Tibial nerve (tissue), 4 donors: ENCODE measurements at regions not wholly inside any gene's neighbourhood (a gene's known extent, or its start where the extent isn't known, plus 50 kb on each side); places are given as distances from the start of the nearest gene placed in this dataset.

Experiments used
- DNase-seq, 2 donors: peaks; one replicate each; pipeline ENCODE4 v3.0.0-alpha.2; 2019; ENCODE audit warnings: low spot score in 2 of 2
- H3K27ac ChIP-seq, 4 donors: fragments of 200-600 bp; sonication (generic) in 3 of 4; one replicate each; pipeline ENCODE4 v1.5.1; 2017 to 2019; ENCODE audit warnings: mild to moderate bottlenecking in 1 of 4
- H3K27me3 ChIP-seq, 2 donors: fragments of 200-600 bp; sonication (generic) in 1 of 2; one replicate each; pipeline versions ENCODE4 v1.5.1 to v1.6.0; 2017 to 2019
- H3K36me3 ChIP-seq, 3 donors: fragments of 200-600 bp; sonication (generic); one replicate each; pipeline ENCODE4 v1.5.1; 2018 to 2019
- H3K4me1 ChIP-seq, 4 donors: fragments of 200-600 bp; sonication (generic) in 3 of 4; one replicate each; pipeline ENCODE4 v1.5.1; 2017 to 2019
- H3K4me3 ChIP-seq, 4 donors: fragments of 200-600 bp; sonication (generic) in 3 of 4; one replicate each; pipeline ENCODE4 v1.5.1; 2017 to 2019; ENCODE audit warnings: mild to moderate bottlenecking in 1 of 4, moderate library complexity in 1 of 4
- H3K9me3 ChIP-seq, 4 donors: fragments of 200-600 bp; sonication (generic) in 3 of 4; one replicate each; pipeline ENCODE4 v1.5.1; 2017 to 2019
- EP300 ChIP-seq, 2 donors: sonication (generic); formaldehyde crosslinking; IDR thresholded peaks; one replicate each; pipeline ENCODE4 v1.6.1; 2017; ENCODE audit warnings: antibody characterized with exemption in 2 of 2, mild to moderate bottlenecking in 1 of 2
- POLR2A ChIP-seq, 2 donors: fragments of 450-650 bp; IDR thresholded peaks; one replicate each; pipeline ENCODE4 v1.6.1; 2017; ENCODE audit warnings: antibody characterized with exemption in 2 of 2, mild to moderate bottlenecking in 2 of 2, moderate library complexity in 2 of 2
- WGBS, 2 donors: methylation state at CpG; one replicate each; pipeline ENCODE4 v1.1.5; 2018; 5-methylcytosine and 5-hydroxymethylcytosine counted together
- TF ChIP-seq, protein P1 (sequence below), 5 experiments: fragments of 200-600 bp in 3 of 5; fragments of 450-650 bp in 2 of 5; sonication (generic) in 3 of 5; IDR thresholded peaks; one replicate each; pipeline ENCODE4 v1.5.1; 2016 to 2019; ENCODE audit warnings: antibody characterized with exemption in 5 of 5, mild to moderate bottlenecking in 3 of 5, moderate library complexity in 2 of 5

DNA sequence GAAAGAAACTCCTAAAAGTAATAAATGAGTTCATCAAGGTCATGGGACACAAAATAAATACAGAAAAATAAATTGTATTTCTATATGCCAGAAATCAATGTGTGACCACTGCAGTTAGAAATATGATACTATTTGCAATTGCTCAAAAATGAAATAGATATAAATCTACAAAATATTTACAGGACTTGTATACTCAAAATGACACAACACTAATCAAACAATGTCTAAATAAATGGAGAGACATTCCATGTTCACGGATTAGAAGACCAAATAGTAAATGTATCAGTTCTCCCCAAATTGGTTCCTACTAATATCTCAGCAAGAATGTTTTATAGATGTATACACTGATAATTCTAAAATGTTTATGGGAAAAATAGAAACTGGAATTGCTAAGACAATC is 345.3 kb downstream of the NR2F1-AS1 start:
- no peak overlapping the region for H3K27ac ChIP-seq
- H3K36me3 ChIP-seq = no peaks in the 10 kb centered on the region
- 91 to 94% methylated on average over 1 of the region's 1 CpG for WGBS, 2 donors
- no peak overlapping the region for H3K4me3 ChIP-seq
- no peak for DNase-seq
- H3K27me3 ChIP-seq = no peaks in the 10 kb centered on the region
- no peaks in the 10 kb centered on the region for H3K4me1 ChIP-seq
- TF ChIP-seq POLR2A (IDR thresholded peaks at IDR 0.05) = no peak
- TF ChIP-seq, protein P1, sequence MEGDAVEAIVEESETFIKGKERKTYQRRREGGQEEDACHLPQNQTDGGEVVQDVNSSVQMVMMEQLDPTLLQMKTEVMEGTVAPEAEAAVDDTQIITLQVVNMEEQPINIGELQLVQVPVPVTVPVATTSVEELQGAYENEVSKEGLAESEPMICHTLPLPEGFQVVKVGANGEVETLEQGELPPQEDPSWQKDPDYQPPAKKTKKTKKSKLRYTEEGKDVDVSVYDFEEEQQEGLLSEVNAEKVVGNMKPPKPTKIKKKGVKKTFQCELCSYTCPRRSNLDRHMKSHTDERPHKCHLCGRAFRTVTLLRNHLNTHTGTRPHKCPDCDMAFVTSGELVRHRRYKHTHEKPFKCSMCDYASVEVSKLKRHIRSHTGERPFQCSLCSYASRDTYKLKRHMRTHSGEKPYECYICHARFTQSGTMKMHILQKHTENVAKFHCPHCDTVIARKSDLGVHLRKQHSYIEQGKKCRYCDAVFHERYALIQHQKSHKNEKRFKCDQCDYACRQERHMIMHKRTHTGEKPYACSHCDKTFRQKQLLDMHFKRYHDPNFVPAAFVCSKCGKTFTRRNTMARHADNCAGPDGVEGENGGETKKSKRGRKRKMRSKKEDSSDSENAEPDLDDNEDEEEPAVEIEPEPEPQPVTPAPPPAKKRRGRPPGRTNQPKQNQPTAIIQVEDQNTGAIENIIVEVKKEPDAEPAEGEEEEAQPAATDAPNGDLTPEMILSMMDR (IDR thresholded peaks at IDR 0.05) = no peak
- no peak for TF ChIP-seq EP300 (IDR thresholded peaks at IDR 0.05)
- H3K9me3 ChIP-seq = no peaks in the 10 kb centered on the region

DNA sequence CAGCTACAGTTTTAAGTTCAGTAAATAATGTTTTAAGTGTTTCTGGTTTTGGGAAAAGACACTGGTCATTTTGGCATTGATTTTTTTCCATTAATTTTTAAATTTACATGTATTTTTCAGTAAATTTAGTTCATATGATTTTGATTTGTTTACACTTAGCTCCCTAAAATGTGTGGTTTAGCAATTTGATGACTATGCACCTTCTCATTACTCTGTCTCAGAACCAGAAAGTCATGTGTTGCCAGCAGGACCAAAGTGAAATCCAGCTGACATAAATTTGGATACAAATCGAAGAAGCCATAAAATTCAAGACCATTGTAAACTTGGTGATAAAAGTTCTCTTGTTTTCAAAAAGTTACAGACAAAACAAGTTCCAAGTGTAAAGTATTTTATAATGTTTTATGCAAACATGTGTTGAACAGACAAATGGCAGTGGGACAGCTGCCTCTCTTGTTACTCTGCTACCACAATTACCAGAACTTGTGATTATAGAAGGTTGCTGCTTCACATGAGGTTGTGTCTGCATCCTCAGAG is 354.8 kb downstream of the NR2F1-AS1 start:
- Histone ChIP-seq H3K36me3 (no peaks in the 10 kb centered on the region), H3K27me3 (no peaks in the 10 kb centered on the region), H3K4me1 (peaks cover 0 to 7% (median 0%) of the 10 kb centered on the region in 4 donors), H3K4me3 (no peak overlapping the region), H3K27ac (no peak overlapping the region), H3K9me3 (no peaks in the 10 kb centered on the region)
- TF ChIP-seq POLR2A (IDR thresholded peaks at IDR 0.05) (no peak), EP300 (IDR thresholded peaks at IDR 0.05) (no peak)
- TF ChIP-seq, protein P1 (IDR thresholded peaks at IDR 0.05) = no peak
- no peak for DNase-seq
- WGBS, 2 donors = 39 to 48% methylated on average over 1 of the region's 1 CpG

DNA sequence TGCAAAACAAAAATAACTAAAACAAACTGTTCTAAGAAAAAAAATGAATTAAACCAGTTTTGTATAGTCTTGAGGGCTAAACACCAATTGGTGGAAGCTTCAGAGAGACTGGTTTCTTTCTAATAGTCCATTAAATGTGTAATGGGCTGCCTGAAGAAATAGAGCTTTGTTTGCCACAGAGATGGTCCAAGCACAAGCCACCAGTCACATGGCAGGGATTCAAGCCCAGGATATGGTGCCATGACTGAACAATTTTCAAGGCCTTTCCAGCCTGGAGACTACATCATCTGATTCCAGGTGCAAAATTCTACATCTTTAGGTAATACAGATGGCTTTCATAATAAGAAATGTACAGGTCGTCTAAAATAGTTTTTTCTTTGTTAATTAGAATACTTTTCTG is 355.3 kb downstream of the NR2F1-AS1 start:
- Histone ChIP-seq H3K9me3 (no peaks in the 10 kb centered on the region), H3K27ac (peak overlapping the region in 2 of 4 donors; percentile 2 to 13), H3K4me1 (peaks cover 0 to 7% (median 0%) of the 10 kb centered on the region in 4 donors), H3K4me3 (no peak overlapping the region), H3K27me3 (no peaks in the 10 kb centered on the region), H3K36me3 (no peaks in the 10 kb centered on the region)
- 18 to 30% methylated on average over 1 of the region's 1 CpG for WGBS, 2 donors
- DNase-seq = no peak
- no peak for TF ChIP-seq EP300 (IDR thresholded peaks at IDR 0.05)
- TF ChIP-seq, protein P1 (IDR thresholded peaks at IDR 0.05) = no peak
- TF ChIP-seq POLR2A (IDR thresholded peaks at IDR 0.05) = no peak

DNA sequence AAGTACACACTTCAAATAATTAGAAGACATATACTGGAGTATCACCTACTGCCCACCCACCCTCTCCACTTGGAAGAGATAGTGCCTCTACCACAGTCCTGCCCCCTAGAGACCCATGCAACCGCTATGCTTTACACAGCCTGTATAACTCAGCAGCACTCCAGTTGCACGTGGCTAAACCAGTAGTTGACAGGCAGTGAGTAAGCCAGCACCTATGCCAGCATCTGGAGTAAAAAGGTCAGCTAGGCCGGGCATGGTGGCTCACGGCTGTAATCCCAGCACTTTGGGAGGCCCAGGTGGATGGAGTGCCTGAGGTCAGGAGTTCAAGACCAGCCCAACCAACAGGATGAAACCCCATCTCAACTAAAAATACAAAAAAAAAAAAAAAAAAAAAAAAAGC is 356.4 kb downstream of the NR2F1-AS1 start:
- Histone ChIP-seq H3K27ac (no peak overlapping the region), H3K27me3 (no peaks in the 10 kb centered on the region), H3K9me3 (no peaks in the 10 kb centered on the region), H3K36me3 (no peaks in the 10 kb centered on the region), H3K4me3 (no peak overlapping the region), H3K4me1 (peaks cover 0 to 7% (median 0%) of the 10 kb centered on the region in 4 donors)
- WGBS, 2 donors = 95 to 97% methylated on average over 4 of the region's 4 CpGs
- no peak for DNase-seq
- TF ChIP-seq EP300 (IDR thresholded peaks at IDR 0.05) (no peak), POLR2A (IDR thresholded peaks at IDR 0.05) (no peak)
- TF ChIP-seq, protein P1 (IDR thresholded peaks at IDR 0.05) = no peak

DNA sequence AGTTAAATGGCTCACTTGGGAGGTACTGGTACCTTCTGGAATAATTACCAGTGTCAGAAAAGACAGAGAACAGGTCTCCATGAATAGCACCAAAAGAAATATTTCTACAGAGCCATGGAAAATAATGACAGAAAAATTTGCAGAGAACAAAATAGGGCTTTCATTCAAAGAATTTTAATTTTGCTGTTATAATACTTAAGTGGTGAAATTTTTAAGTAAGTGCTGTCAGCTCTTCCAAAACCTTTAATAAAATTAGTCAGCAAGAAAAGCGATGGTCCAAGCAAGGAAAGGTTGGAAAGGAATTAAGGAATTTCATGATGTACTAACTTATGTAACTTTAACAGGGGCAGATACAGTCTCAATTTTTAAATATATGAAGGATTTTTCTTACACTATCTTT is 359.2 kb downstream of the NR2F1-AS1 start:
- TF ChIP-seq EP300 (IDR thresholded peaks at IDR 0.05) (no peak), POLR2A (IDR thresholded peaks at IDR 0.05) (no peak)
- TF ChIP-seq, protein P1 (IDR thresholded peaks at IDR 0.05) = no peak
- WGBS, 2 donors = 75 to 87% methylated on average over 1 of the region's 1 CpG
- Histone ChIP-seq H3K27ac (no peak overlapping the region), H3K4me3 (no peak overlapping the region), H3K9me3 (no peaks in the 10 kb centered on the region), H3K4me1 (peaks cover 0 to 7% (median 0%) of the 10 kb centered on the region in 4 donors), H3K36me3 (no peaks in the 10 kb centered on the region), H3K27me3 (no peaks in the 10 kb centered on the region)
- DNase-seq = no peak
